DMS153 (cell line): ENCODE measurements at regions not wholly inside any gene's neighbourhood (a gene's known extent, or its start where the extent isn't known, plus 50 kb on each side); places are given as distances from the start of the nearest gene placed in this dataset.
"Not testable (repeated sequence)": the region's sequence is repeated elsewhere in the genome, so short reads cannot be mapped to it uniquely, and the experiment has no call there.

Experiments used
- DNase-seq: peaks from one replicate; lab custom pipeline; 2025; lab: John Stamatoyannopoulos, UW

GRCh38 chr3:79960594-79960993 is 192.8 kb upstream of the ROBO1 start:
- no peak for DNase-seq

GRCh38 chr3:79957066-79957465 is 189.3 kb upstream of the ROBO1 start:
- no peak for DNase-seq

DNA sequence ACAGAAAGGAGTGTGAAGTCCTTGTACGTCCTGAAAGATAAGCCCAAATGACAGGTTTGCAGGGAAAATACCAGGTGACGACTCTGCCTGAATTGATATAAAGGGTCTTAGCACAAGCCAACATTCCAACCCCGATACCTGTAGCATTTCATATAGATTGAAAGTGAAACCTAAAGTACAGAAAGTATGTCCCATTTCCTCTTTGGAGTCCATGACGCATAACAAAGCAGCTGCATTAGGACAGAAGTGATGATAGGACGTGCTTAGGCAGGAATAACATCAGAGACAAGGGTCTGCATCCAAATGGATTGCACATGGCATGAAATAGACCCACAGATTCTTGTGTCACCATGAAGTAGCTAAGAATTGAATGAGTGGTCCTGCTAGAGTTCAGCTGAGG is 187.0 kb upstream of the ROBO1 start:
- no peak for DNase-seq

- DNase-seq: no peak
Measured at GRCh38 chr3:79953591-79954101, 185.8 kb upstream of the ROBO1 start.

- not testable (repeated sequence) for DNase-seq
Measured at GRCh38 chr3:79951426-79951825, 183.6 kb upstream of the ROBO1 start.

DNA sequence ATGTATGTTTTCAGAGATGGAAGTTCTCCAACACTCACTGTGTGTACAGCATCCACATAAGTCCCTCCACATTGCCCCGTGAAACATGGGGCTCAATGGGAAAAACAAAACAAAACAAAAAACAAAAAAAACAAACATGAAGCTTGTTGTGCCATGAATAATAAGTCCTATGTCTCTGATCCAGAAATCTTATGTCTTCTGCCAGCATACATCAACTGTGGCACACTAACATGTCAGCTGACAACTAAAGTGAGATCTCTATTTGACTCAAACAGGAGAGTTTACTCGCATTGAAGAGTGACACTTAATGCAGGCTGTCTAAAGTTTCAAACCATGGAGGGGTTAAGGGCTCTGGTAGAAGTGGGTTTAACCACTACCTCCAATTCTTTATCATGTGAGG is 180.2 kb upstream of the ROBO1 start:
- no peak for DNase-seq

GRCh38 chr3:79947469-79947868 is 179.7 kb upstream of the ROBO1 start:
- DNase-seq: no peak

DNA sequence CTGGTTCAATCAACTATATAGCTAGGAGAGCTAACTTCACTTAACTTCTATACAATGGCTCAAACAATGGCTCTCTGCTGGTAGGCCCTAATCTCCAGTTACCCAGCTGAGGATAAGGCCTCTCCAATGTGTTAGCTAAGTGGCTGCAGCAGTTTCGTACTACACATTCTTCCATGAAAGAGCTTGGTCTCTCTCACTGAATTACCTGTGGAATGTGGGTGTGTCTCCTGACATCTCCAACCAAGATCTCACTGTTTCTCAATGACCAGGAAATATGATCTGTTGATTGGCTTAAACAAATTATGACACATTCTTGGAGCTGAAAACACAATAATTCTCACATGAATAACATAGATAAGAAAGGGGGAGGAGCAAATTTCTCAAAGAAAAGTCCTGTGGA is 169.8 kb upstream of the ROBO1 start:
- DNase-seq: no peak

- DNase-seq: no peak
Measured at GRCh38 chr3:79930196-79930595, 162.4 kb upstream of the ROBO1 start.

GRCh38 chr3:79928687-79929408 is 161.1 kb upstream of the ROBO1 start:
- DNase-seq: no peak

- DNase-seq: no peak
Measured at GRCh38 chr3:79926522-79926921, 158.7 kb upstream of the ROBO1 start.

DNA sequence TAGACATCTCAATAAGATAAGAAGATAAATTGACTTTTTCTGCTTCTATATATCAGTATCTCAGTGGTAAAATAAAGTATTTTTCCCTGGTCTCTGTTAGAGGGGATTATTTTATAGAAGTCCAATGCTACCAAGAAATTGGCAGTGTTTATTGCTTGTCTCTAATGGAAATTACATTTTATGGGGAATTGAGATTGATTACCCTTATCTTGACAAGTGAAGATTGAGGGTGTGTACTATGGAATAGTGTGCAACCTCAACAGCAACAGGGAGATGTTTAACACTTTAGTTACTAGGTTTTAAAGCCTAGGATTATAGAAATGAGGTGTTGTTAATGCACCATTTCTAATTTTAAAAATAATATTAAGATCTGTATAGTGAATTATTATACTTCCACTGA is 154.8 kb upstream of the ROBO1 start:
- DNase-seq: no peak

- no peak for DNase-seq
Measured at GRCh38 chr3:79917561-79917960, 149.8 kb upstream of the ROBO1 start.

DNA sequence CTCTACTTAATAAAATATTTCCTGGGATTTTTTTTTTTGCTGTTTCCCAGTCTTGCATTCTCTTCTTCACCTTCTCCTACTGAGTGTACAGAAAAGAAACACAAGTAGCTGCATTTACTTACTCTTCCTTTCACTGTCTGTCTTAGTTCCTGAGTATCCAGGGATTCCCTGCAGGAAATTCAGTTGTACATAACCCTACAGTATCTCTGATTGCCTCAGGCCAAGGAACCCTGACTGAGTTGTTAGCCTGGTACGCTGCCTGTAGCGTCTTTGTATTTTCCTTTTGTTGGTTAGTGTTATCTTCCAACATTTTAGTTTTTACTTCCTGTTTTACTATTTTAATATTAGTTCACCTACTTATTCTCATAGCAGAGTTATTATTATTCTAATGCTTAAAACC is 142.5 kb upstream of the ROBO1 start:
- DNase-seq: no peak

- DNase-seq: no peak
Measured at GRCh38 chr3:79906106-79906505, 138.3 kb upstream of the ROBO1 start.

DNA sequence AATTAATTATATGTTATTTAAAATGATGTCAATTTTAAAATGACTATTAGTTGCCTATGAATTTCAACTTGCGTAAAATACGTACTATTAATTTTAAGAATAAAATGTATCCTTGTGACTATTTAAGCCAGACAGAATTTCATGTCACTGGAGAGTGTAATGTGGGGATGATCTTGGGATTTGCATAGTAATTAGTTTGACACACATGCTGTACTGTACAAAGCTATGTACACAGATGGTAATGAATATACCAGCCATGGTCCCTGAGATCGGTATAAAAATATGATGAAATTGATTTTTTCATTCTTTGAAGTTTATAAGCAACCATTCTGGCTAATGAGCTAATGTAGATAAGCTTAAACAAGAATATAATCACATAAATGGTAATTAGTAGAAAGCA is 134.4 kb upstream of the ROBO1 start:
- DNase-seq: no peak

DNA sequence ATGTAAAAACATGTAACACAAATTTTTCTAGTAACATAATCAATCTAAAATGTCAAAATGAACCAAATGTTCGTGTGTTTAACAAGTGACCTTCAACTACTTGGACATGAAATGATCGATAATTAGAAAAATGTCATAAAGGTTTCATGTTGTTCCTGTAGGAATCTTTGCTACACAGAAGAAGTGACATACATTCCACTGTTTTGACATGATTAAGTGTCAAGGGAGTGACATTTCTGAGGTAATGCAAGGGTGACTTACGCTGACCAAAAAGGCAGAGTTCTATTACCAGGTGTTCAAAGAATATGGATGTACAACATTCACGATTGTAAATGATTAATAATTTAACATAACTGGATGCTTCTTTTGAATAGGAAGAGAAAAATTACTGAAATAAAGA is 131.1 kb upstream of the ROBO1 start:
- DNase-seq: no peak

GRCh38 chr3:79896086-79896485 is 128.3 kb upstream of the ROBO1 start:
- no peak for DNase-seq

DNA sequence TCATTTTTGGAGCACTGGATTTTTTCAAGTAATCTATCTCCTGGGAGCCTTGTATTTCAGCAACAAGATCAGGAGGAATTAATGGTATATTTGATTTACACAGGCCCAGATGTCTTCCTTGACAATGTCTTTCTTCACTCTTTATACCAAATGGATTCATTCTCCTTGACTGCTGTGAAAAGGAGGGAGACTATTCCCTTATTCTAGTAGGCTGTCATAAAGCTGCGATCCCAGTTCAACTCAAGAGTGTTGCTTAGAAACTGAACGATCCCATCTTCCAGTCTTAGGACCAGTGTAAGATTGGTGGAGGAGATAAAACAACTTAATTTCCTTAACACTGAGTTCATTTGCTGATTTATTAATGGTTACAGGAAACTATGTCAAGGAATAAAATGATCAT is 119.4 kb upstream of the ROBO1 start:
- no peak for DNase-seq

DNA sequence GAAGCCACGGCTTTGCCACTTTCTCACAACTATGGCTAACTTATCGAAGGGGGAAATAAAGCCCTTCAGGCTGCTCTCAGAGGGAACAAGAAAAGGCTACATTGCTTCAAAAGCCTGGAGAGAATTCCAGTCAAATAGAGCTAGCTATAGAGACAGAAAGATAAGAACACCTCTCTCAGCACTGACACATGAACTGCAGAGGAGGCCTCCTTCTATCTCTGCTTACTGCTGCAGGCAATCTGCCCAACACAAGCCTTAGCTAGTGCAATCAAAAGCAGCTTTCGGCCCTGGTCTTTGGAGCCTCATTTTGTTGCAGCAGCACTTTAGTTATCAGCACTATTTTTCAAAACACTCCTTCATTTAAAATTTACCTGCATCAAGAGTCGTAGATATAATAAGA is 118.4 kb upstream of the ROBO1 start:
- no peak for DNase-seq

GRCh38 chr3:79885407-79885806 is 117.6 kb upstream of the ROBO1 start:
- DNase-seq: no peak

GRCh38 chr3:79884354-79884753 is 116.6 kb upstream of the ROBO1 start:
- no peak for DNase-seq

GRCh38 chr3:79881431-79881830 is 113.6 kb upstream of the ROBO1 start:
- DNase-seq: no peak

DNA sequence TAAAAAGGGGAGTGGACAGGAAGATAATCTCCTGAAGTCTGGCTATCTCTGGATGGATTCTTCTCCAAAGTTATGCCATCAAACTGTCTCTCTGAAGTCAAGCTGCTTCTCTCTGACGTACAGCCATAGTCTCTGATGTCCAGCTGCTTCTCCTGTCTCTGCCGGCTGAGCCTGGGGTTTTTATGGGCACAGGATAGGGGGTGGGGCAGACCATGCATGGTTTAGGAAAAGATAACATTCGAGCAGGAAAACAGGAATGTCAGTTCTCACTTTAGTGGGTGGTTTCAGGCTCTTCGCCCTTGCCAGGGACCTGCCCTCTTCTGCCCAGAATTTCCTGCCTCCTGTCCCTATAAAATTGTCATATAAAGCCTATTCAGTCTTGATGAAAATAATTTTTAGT is 110.9 kb upstream of the ROBO1 start:
- no peak for DNase-seq
